ENCODE measurements at regions not wholly inside any gene's neighbourhood (a gene's known extent, or its start where the extent isn't known, plus 50 kb on each side); places are given as distances from the start of the nearest gene placed in this dataset.

DNA sequence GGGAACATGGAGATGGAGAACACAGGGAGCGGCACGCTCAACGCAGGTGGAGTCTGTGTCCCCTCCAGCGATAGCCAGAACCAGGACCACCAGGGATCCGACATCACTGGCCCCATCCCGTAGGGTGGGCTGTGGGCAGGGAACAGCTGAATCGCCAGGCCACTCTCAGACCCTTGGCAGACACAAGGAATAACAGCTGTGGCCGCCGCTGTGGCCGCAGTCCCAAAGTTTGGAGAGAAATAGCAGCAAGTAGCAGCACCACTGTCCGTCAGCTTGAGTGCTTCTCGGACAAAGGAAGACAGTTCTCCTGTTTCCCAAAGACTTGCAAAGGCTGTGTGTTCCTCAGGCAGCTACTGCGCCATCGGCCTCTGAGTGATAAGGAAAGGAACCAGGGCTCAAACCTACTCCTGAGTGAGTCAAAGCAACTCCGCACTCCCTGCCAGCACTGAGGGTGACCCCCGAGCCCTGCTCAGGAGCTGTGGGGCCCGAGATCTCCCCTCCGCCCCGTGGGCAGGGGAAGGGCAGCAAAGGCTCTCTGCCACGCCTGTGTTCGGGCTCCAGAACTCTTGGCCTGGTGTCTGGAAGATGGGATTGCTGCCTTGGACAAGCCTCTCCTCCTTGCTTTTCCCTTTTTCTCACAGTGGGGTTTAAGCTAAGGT lies 82.3 kb upstream of the FAM20C start:
- TF ChIP-seq, protein P1, sequence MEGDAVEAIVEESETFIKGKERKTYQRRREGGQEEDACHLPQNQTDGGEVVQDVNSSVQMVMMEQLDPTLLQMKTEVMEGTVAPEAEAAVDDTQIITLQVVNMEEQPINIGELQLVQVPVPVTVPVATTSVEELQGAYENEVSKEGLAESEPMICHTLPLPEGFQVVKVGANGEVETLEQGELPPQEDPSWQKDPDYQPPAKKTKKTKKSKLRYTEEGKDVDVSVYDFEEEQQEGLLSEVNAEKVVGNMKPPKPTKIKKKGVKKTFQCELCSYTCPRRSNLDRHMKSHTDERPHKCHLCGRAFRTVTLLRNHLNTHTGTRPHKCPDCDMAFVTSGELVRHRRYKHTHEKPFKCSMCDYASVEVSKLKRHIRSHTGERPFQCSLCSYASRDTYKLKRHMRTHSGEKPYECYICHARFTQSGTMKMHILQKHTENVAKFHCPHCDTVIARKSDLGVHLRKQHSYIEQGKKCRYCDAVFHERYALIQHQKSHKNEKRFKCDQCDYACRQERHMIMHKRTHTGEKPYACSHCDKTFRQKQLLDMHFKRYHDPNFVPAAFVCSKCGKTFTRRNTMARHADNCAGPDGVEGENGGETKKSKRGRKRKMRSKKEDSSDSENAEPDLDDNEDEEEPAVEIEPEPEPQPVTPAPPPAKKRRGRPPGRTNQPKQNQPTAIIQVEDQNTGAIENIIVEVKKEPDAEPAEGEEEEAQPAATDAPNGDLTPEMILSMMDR (IDR thresholded peaks at IDR 0.05; ENCODE audit: extremely low read depth, missing control alignments), result no peak
- DNase-seq (ENCODE audit: low spot score), result no peak

DNA sequence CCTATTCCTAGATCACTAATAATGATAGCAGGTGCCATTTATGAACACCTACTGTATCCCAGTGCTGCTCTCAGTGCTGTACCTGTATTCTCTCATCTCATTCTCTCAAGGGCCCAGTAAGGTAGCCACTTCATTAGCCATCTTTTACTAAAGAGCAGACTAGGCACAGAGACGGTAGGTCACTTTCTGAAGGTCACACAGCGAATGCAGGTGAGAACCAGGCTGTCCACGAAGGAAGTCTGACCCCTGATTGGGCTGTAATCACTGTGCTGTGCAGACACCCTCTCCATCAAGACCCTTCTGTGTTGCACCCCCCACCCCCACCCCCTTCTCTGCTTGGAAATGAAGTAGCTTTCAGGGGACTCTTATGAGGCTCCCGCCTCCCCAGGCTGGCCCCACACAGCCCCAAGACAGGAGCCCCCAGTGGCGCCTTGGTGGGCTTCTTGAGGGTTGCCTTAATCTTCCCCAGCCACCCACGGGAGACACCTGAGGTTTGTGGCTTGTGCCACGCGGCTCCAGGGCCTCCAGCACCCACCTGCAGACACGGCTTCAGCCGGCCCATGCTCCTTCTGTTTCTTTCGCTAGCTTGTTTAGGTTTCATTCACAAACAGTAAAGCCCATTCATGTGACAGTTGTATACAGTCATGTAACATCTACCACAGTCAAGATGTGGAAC lies 81.7 kb upstream of the FAM20C start:
- TF ChIP-seq, protein P1 (IDR thresholded peaks at IDR 0.05; ENCODE audit: extremely low read depth, missing control alignments), result no peak

DNA sequence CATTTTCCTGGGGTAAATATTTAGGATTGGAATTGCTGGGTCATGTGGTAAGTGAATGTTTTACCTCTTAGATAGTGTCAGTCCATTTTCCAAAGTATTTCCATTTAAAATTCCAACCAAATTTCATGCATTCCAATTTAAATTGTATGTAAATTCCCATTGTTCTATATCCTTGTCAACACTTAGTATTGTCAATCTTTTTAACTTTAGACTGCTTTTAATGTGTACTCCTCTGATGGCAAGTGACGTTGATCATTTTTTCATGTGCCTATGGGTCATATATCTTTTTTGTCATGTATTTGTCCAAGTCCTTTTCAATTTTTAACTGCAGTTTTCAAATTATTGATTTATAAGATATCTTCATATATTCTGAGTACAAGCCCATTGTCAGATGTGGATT lies 80.8 kb upstream of the FAM20C start:
- DNase-seq (ENCODE audit: low spot score), result no peak
- TF ChIP-seq, protein P1 (IDR thresholded peaks at IDR 0.05; ENCODE audit: extremely low read depth, missing control alignments), result no peak

More for the DNA sequence above, 81.7 kb upstream of the FAM20C start:
- DNase-seq (ENCODE audit: low spot score), result no peak

DNA sequence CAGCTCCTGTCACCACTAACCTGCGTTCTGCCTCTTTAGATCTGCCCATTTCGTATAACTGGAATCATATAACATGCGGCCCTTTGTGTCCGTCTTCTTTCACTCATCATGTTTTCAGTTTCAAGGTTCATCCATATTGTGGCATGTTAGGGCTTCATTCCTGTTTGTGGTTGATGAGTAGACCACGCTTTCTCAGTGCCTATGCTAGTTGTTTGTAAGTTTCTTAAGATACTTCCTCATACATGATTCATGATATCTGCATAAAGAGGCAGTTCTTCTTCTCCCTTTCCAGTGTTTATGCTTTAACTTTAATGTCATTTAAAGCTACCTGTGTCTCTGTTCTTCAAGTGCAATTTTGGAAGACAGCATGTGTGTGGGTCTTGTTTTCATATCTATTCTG lies 79.5 kb upstream of the FAM20C start:
- TF ChIP-seq, protein P1 (IDR thresholded peaks at IDR 0.05; ENCODE audit: extremely low read depth, missing control alignments), result no peak
- no peak for DNase-seq (ENCODE audit: low spot score)

DNA sequence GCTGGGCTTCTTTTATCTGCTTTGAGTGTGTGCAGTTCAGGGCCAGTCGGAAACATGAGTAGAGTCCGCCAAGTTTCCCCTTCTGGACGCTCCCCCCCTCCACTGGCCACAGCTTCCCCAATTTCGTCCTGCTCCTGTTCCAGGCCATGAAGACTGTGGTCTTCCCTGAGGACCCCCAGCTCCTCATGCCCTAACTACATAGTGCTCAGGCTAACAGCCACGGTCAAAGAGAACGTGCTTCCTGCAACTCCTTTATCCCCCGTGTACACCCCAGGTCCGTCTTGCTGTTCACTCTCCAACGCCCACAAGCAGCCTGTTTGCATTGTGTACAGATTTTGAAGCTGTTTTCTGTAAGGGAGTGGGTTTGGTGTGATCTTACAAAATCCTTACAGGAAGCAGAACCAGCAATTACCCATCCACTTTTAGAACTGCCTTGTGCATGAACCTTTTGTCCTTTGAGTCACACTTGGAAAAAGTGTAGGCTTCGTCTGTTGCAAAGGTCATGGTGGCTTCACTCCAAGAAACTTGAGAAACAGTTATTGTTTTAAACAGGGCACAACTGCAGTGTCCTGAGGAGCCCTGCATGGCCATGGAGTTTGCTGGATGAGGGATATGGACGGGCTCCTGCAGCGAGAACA lies 77.0 kb upstream of the FAM20C start:
- TF ChIP-seq, protein P1 (IDR thresholded peaks at IDR 0.05; ENCODE audit: extremely low read depth, missing control alignments), result no peak
- DNase-seq (ENCODE audit: low spot score), result no peak

DNA sequence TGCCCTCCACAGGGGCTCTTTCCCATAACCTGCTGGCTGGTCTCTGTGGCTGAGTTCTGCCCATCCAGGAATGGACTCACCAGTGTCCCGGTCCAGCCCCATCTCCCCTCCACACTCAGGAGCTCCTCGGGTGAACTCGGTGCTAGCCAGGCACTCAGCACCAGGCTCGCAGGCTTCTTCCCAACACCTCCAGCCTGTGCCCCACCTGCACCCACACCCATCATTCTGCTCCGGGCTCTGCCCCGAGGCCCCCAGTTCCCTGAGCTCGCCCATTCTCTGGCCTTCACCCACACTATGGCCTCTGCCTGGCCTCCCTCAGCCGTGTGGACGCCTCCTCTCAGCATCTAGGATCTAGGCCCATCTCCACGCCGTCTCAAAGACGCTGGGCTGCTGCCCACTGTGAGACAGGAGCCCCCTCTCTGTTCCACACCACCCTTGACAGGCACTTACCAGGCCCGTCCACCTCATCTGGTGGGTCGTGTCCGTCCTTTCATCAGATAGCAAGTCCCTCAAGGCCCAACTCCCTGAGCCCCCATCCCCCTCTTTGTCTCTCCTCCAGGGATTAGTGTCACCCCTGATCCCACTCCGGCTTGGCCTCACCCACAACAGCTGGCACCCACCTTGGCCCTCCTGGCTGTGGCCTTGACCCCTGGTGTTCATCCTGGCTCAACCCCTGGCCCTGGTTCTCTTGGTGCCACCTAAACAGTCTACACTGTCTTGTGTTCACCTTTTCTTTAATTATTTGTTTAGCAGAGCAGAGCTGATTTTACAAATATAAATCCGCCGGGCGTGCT lies 76.0 kb upstream of the FAM20C start:
- TF ChIP-seq, protein P1 (IDR thresholded peaks at IDR 0.05; ENCODE audit: extremely low read depth, missing control alignments), result no peak

More for the DNA sequence above, 76.0 kb upstream of the FAM20C start:
- DNase-seq (ENCODE audit: low spot score), result no peak

Data from GM20000 (cell line).